ENCODE measurements at regions not wholly inside any gene's neighbourhood (a gene's known extent, or its start where the extent isn't known, plus 50 kb on each side); places are given as distances from the start of the nearest gene placed in this dataset.

- no peak for TF ChIP-seq CTCF (conservative IDR thresholded peaks at IDR 0.05; ENCODE audit: low read depth, low read length)
- H3K4me3 ChIP-seq (ENCODE audit: low read length), result no peak overlapping the region
- DNase-seq (ENCODE audit: low read depth), result no peak
These were observed 217.5 kb upstream of the BLID start for GRCh38 chr11:122333467-122333866.

GRCh38 chr11:122331079-122331478 lies 215.1 kb upstream of the BLID start:
- no peak for TF ChIP-seq CTCF (conservative IDR thresholded peaks at IDR 0.05; ENCODE audit: low read depth, low read length)
- no peak overlapping the region for H3K4me3 ChIP-seq (ENCODE audit: low read length)
- no peak for DNase-seq (ENCODE audit: low read depth)

- no peak for DNase-seq (ENCODE audit: low read depth)
- no peak for TF ChIP-seq CTCF (conservative IDR thresholded peaks at IDR 0.05; ENCODE audit: low read depth, low read length)
- no peak overlapping the region for H3K4me3 ChIP-seq (ENCODE audit: low read length)
These were observed 214.4 kb upstream of the BLID start for GRCh38 chr11:122330279-122330965.

GRCh38 chr11:122327528-122327927 lies 211.5 kb upstream of the BLID start:
- no peak for DNase-seq (ENCODE audit: low read depth)
- no peak for TF ChIP-seq CTCF (conservative IDR thresholded peaks at IDR 0.05; ENCODE audit: low read depth, low read length)
- no peak overlapping the region for H3K4me3 ChIP-seq (ENCODE audit: low read length)

GRCh38 chr11:122323754-122324421 lies 207.9 kb upstream of the BLID start:
- no peak for DNase-seq (ENCODE audit: low read depth)
- TF ChIP-seq CTCF (conservative IDR thresholded peaks at IDR 0.05; ENCODE audit: low read depth, low read length), result no peak
- no peak overlapping the region for H3K4me3 ChIP-seq (ENCODE audit: low read length)

GRCh38 chr11:122322329-122322728 lies 206.3 kb upstream of the BLID start:
- DNase-seq (ENCODE audit: low read depth), result no peak
- TF ChIP-seq CTCF (conservative IDR thresholded peaks at IDR 0.05; ENCODE audit: low read depth, low read length), result no peak
- H3K4me3 ChIP-seq (ENCODE audit: low read length), result no peak overlapping the region

GRCh38 chr11:122320671-122321070 lies 204.7 kb upstream of the BLID start:
- no peak for TF ChIP-seq CTCF (conservative IDR thresholded peaks at IDR 0.05; ENCODE audit: low read depth, low read length)
- DNase-seq (ENCODE audit: low read depth), result no peak
- no peak overlapping the region for H3K4me3 ChIP-seq (ENCODE audit: low read length)

Data from retinal pigment epithelial cell (primary cell).